GM12875 (cell line): ENCODE measurements at regions not wholly inside any gene's neighbourhood (a gene's known extent, or its start where the extent isn't known, plus 50 kb on each side); places are given as distances from the start of the nearest gene placed in this dataset.

Experiments
- H3K4me3 ChIP-seq: one replicate; pipeline ENCODE4 v1.5.1; 2011; ENCODE audit warnings: low read depth, low read length, control low read depth
- TF ChIP-seq, protein P1 (sequence below): IDR thresholded peaks from 2 replicates; pipeline ENCODE4 v1.5.1; 2011; ENCODE audit warnings: low read depth, mild to moderate bottlenecking, control low read depth, inconsistent platforms, low read length, moderate library complexity, borderline replicate concordance; ENCODE audit not compliant: insufficient read depth

- H3K4me3 ChIP-seq = no peak overlapping the region
- TF ChIP-seq, protein P1, sequence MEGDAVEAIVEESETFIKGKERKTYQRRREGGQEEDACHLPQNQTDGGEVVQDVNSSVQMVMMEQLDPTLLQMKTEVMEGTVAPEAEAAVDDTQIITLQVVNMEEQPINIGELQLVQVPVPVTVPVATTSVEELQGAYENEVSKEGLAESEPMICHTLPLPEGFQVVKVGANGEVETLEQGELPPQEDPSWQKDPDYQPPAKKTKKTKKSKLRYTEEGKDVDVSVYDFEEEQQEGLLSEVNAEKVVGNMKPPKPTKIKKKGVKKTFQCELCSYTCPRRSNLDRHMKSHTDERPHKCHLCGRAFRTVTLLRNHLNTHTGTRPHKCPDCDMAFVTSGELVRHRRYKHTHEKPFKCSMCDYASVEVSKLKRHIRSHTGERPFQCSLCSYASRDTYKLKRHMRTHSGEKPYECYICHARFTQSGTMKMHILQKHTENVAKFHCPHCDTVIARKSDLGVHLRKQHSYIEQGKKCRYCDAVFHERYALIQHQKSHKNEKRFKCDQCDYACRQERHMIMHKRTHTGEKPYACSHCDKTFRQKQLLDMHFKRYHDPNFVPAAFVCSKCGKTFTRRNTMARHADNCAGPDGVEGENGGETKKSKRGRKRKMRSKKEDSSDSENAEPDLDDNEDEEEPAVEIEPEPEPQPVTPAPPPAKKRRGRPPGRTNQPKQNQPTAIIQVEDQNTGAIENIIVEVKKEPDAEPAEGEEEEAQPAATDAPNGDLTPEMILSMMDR = no peak
These were observed 125.1 kb upstream of the SLC25A36 start for GRCh38 chr3:140816372-140817195.

GRCh38 chr3:140821493-140821892 lies 120.1 kb upstream of the SLC25A36 start:
- no peak overlapping the region for H3K4me3 ChIP-seq

DNA sequence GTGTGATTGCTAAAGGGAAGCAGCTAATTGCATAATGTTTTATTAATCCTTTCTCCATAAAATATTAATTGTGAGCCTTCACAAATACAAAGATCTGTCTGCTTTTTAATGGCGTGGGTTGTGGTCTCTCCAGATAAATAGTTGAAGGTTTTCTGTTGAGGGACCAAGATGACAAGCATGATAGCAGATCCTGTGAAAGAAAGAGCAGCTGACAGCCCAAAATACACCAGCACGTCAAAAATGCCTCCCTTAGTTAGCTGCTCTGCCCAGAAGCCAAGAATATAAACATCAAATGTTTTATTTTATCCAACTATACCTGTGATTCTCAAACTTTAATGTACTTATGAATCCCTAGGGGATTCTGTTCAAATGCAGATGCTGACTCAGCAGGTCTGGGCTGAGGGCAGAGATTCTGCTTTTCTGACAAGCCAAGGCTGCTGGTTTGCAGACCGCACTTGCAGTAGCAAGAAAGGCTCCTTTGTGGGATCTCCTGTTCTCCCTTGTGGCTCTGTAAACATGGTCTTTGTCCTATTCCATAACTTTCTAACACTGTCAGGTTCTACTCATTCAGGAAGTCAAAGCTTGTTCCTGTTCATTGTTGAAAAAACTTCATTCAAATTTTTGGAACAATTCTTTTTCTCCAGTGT lies 119.1 kb upstream of the SLC25A36 start:
- H3K4me3 ChIP-seq = no peak overlapping the region
- TF ChIP-seq, protein P1 = no peak

More at GRCh38 chr3:140821493-140821892, 120.1 kb upstream of the SLC25A36 start:
- TF ChIP-seq, protein P1 = no peak

GRCh38 chr3:140823106-140823505 lies 118.5 kb upstream of the SLC25A36 start:
- H3K4me3 ChIP-seq = no peak overlapping the region
- TF ChIP-seq, protein P1 = no peak

- TF ChIP-seq, protein P1 = no peak
- no peak overlapping the region for H3K4me3 ChIP-seq
These were observed 113.7 kb upstream of the SLC25A36 start for GRCh38 chr3:140827894-140828293.

GRCh38 chr3:140828585-140828984 lies 113.1 kb upstream of the SLC25A36 start:
- H3K4me3 ChIP-seq = no peak overlapping the region
- TF ChIP-seq, protein P1 = no peak

DNA sequence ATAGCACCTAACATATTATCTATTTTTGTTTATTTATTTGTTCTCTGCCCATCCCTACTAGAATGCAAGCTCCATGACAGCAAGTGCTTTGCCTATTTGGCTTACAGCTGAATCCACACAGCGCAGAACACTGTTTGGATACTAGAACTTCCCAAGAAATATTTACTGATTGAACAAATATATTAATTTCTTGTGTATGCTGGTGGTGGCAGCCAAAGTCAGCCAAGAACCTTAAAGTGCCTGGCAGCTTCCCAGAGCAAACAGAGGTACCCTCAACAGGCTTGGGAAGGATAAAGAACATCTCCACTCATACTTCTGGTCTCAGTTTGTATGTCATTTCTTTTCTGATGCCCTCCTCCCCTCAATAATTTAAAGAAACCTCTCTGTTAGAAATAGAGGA lies 111.8 kb upstream of the SLC25A36 start:
- TF ChIP-seq, protein P1 = no peak
- H3K4me3 ChIP-seq = no peak overlapping the region
